ENCODE measurements at regions not wholly inside any gene's neighbourhood (a gene's known extent, or its start where the extent isn't known, plus 50 kb on each side); places are given as distances from the start of the nearest gene placed in this dataset.

GRCh38 chr6:170159022-170159965, 131.6 kb downstream of the DLL1 start:
- TF ChIP-seq CTCF (IDR thresholded peaks at IDR 0.05) (no peak), TAF1 (IDR thresholded peaks at IDR 0.05; ENCODE audit: borderline replicate concordance, low read depth, low read length) (no peak), FOSL2 (IDR thresholded peaks at IDR 0.05; ENCODE audit: borderline replicate concordance, low read depth) (no peak), GATA2 (CRISPR knock-in tag; IDR thresholded peaks at IDR 0.05) (no peak), EZH2phosphoT487 (IDR thresholded peaks at IDR 0.05; ENCODE audit: borderline replicate concordance, low read depth) (no peak), RCOR1 (IDR thresholded peaks at IDR 0.05; ENCODE audit: low read length) (no peak)

Data from SK-N-SH (cell line).